Tibial artery (tissue), 4 donors: ENCODE measurements at regions not wholly inside any gene's neighbourhood (a gene's known extent, or its start where the extent isn't known, plus 50 kb on each side); places are given as distances from the start of the nearest gene placed in this dataset.

Experiments used
- DNase-seq, 2 donors: peaks; one replicate each; pipeline ENCODE4 v3.0.0-alpha.2; 2019
- H3K27ac ChIP-seq, 2 donors: fragments of 200-600 bp; sonication (generic) in 1 of 2; 1 replicate in 1 of 2; 2 replicates in 1 of 2; pipeline ENCODE4 v1.5.1; 2018 to 2019; ENCODE audit warnings: mild to moderate bottlenecking in 1 of 2
- H3K27me3 ChIP-seq, 2 donors: fragments of 200-600 bp; sonication (generic) in 1 of 2; one replicate each; pipeline versions ENCODE4 v1.5.1 to v1.6.0; 2016 to 2019
- H3K36me3 ChIP-seq, 3 donors: fragments of 200-600 bp; sonication (generic) in 2 of 3; one replicate each; pipeline ENCODE4 v1.5.1; 2016 to 2019; ENCODE audit warnings: mild to moderate bottlenecking in 2 of 3
- H3K4me1 ChIP-seq, 4 donors: fragments of 200-600 bp; sonication (generic) in 2 of 4; 1 replicate in 3 of 4; 2 replicates in 1 of 4; pipeline ENCODE4 v1.5.1; 2016 to 2019
- H3K4me3 ChIP-seq, 2 donors: fragments of 200-600 bp; sonication (generic) in 1 of 2; 1 replicate in 1 of 2; 2 replicates in 1 of 2; pipeline ENCODE4 v1.5.1; 2018 to 2019; ENCODE audit warnings: mild to moderate bottlenecking in 2 of 2
- H3K9me3 ChIP-seq, 3 donors: fragments of 200-600 bp; sonication (generic) in 1 of 3; one replicate each; pipeline ENCODE4 v1.5.1; 2016 to 2019
- CTCF ChIP-seq, 2 experiments: fragments of 200-600 bp in 1 of 2; fragments of 450-650 bp in 1 of 2; IDR thresholded peaks; one replicate each; pipeline ENCODE4 v1.5.1; 2017 to 2019; ENCODE audit warnings: antibody characterized with exemption in 2 of 2, mild to moderate bottlenecking in 1 of 2, moderate library complexity in 1 of 2
- intact Hi-C: fragments of 100-400 bp; cut with DNase I; formaldehyde crosslinking; loops from one replicate; pipeline ENCODE4 v1.15.0; 2023; ENCODE audit warnings: low total_unique reads

- H3K27me3 ChIP-seq: no peaks in the 10 kb centered on the region
- H3K27ac ChIP-seq: no peak overlapping the region
- DNase-seq: no peak
- H3K36me3 ChIP-seq: no peaks in the 10 kb centered on the region
- peaks cover 0 to 19% (median 2%) of the 10 kb centered on the region in 4 donors for H3K4me1 ChIP-seq
- no peaks in the 10 kb centered on the region for H3K9me3 ChIP-seq
- H3K4me3 ChIP-seq: no peak overlapping the region
- TF ChIP-seq CTCF (IDR thresholded peaks at IDR 0.05): no peak
- intact Hi-C loops: no loop called here
Measured at GRCh38 chr3:197350446-197350845, 52.0 kb upstream of the DLG1 start.

GRCh38 chr3:197349368-197349767 lies 51.0 kb upstream of the DLG1 start:
- no peaks in the 10 kb centered on the region for H3K27me3 ChIP-seq

More at GRCh38 chr3:197349368-197349767, 51.0 kb upstream of the DLG1 start:
- no peak overlapping the region for H3K27ac ChIP-seq
- H3K4me1 ChIP-seq: peaks cover 0 to 18% (median 2%) of the 10 kb centered on the region in 4 donors
- H3K9me3 ChIP-seq: no peaks in the 10 kb centered on the region
- intact Hi-C loops: no loop called here
- TF ChIP-seq CTCF (IDR thresholded peaks at IDR 0.05): no peak
- no peaks in the 10 kb centered on the region for H3K36me3 ChIP-seq
- DNase-seq: no peak
- H3K4me3 ChIP-seq: no peak overlapping the region
